ENCODE measurements at regions not wholly inside any gene's neighbourhood (a gene's known extent, or its start where the extent isn't known, plus 50 kb on each side); places are given as distances from the start of the nearest gene placed in this dataset.

DNA sequence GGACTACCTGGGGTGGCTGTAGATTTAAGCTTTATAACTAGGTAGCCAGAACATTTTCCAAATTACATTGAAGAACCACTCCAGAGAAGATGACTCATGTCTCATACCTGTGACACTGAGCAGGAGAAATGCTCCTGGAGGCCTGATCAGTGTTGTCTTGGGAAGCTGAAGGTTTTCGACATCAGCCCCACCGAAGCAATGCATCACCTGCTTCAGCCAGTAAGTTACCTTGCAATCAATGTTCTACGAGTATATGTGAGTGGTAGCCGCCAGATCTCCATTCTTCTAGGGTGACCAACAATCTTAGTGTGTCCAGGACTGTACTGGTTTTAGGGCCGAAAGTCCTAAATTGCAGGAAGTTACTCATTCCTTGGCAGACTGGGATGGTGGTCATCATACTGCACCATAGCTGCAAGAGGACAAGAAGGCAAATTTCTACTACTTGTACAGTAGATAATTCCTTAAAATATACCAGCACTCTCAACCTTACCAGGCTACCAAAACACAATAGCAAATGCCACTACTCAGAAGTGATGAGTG lies 109.3 kb upstream of the LINC00305 start:
- Histone ChIP-seq H3K9me3 (ENCODE audit: control insufficient read depth, low read depth, low read length) (no peaks in the 10 kb centered on the region), H3K18ac (ENCODE audit: insufficient read length, low read depth, low read length) (no peak overlapping the region), H4K5ac (ENCODE audit: insufficient read length, low read depth, low read length) (no peak overlapping the region), H2BK120ac (ENCODE audit: low read depth, low read length, poor library complexity, severe bottlenecking) (no peak overlapping the region), H3K9ac (ENCODE audit: extremely low read depth, insufficient read length, low read length) (no peak overlapping the region), H3K79me1 (ENCODE audit: insufficient read depth, low read depth, low read length, poor library complexity, severe bottlenecking) (no peaks in the 10 kb centered on the region), H3K27ac (ENCODE audit: insufficient read length, low read depth, low read length) (no peak overlapping the region), H2BK20ac (ENCODE audit: low read depth, low read length, poor library complexity, severe bottlenecking) (no peak overlapping the region), H3K79me2 (ENCODE audit: insufficient read depth, low read length) (no peaks in the 10 kb centered on the region), H3K23ac (ENCODE audit: insufficient read length, low read depth, low read length) (no peak overlapping the region), H3K4me2 (ENCODE audit: insufficient read depth, insufficient read length, low read length) (no peak overlapping the region), H3K56ac (ENCODE audit: insufficient read length, low read depth, low read length) (no peak overlapping the region), H2BK12ac (ENCODE audit: insufficient read length, low read depth, low read length) (no peak overlapping the region), H4K8ac (replicated peaks; ENCODE audit: insufficient read length, low read depth, low read length) (no peak overlapping the region), H2BK15ac (ENCODE audit: low read depth, low read length) (no peak overlapping the region), H4K20me1 (ENCODE audit: control insufficient read depth, insufficient read depth, insufficient read length) (no peaks in the 10 kb centered on the region), H2AFZ (ENCODE audit: low read length) (no peak overlapping the region), H4K91ac (ENCODE audit: insufficient read length, low read depth, low read length) (no peak overlapping the region), H3K4me1 (ENCODE audit: insufficient read depth, low read length) (no peaks in the 10 kb centered on the region; the same call in 1 of the 2 replicates), H3K27me3 (ENCODE audit: insufficient read depth, low read length) (no peaks in the 10 kb centered on the region), H2BK5ac (ENCODE audit: insufficient read length, low read length) (no peak overlapping the region), H2AK5ac (ENCODE audit: insufficient read length, low read length) (no peak overlapping the region), H3T11ph (ENCODE audit: low read length) (no peak overlapping the region), H3K14ac (ENCODE audit: insufficient read depth, low read length) (no peak overlapping the region), H3K23me2 (ENCODE audit: insufficient read length, low read depth, low read length, poor library complexity, severe bottlenecking) (no peaks in the 10 kb centered on the region), H3K4ac (ENCODE audit: low read depth, low read length) (no peak overlapping the region)
- Mint-ChIP-seq H3K4me1 (peaks cover 8 to 12% of the 10 kb centered on the region in 2 experiments), H3K27ac (no peak overlapping the region), H3K9me3 (no peaks in the 10 kb centered on the region; a peak in 1 of 5 replicates), H3K36me3 (ENCODE audit: insufficient read depth in 1 of 3, low read depth in 3 of 3) (peaks cover 0 to 13% (median 0%) of the 10 kb centered on the region in 3 experiments; a peak in 2 of 7 replicates), H3K4me3 (no peak overlapping the region), H3K27me3 (ENCODE audit: low read depth) (no peaks in the 10 kb centered on the region)
- no CpG with 5 or more reads among the region's 5 CpGs for WGBS (ENCODE audit: extremely low coverage, insufficient read length, low lambda C conversion rate)
- no peak for DNase-seq
- TF ChIP-seq, protein P1, sequence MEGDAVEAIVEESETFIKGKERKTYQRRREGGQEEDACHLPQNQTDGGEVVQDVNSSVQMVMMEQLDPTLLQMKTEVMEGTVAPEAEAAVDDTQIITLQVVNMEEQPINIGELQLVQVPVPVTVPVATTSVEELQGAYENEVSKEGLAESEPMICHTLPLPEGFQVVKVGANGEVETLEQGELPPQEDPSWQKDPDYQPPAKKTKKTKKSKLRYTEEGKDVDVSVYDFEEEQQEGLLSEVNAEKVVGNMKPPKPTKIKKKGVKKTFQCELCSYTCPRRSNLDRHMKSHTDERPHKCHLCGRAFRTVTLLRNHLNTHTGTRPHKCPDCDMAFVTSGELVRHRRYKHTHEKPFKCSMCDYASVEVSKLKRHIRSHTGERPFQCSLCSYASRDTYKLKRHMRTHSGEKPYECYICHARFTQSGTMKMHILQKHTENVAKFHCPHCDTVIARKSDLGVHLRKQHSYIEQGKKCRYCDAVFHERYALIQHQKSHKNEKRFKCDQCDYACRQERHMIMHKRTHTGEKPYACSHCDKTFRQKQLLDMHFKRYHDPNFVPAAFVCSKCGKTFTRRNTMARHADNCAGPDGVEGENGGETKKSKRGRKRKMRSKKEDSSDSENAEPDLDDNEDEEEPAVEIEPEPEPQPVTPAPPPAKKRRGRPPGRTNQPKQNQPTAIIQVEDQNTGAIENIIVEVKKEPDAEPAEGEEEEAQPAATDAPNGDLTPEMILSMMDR (conservative IDR thresholded peaks at IDR 0.05): no peak
